IMR-90 (cell line): ENCODE measurements at regions not wholly inside any gene's neighbourhood (a gene's known extent, or its start where the extent isn't known, plus 50 kb on each side); places are given as distances from the start of the nearest gene placed in this dataset.

Experiments used
- ATAC-seq: fragments of 200-7000 bp; cut with Tn5 transposase; 2 replicates; pipeline ENCODE4 v1.9.1; 2020; ENCODE audit warnings: low read depth, mild to moderate bottlenecking, moderate library complexity
- BruUV-seq: library from RNA; stranded (reverse); fragments of 400-500 nt; replicated peaks from 2 replicates; lab custom pipeline; 2021; lab: Mats Ljungman, UMichigan
- CTCF ChIA-PET: fragments of 300-600 bp; formaldehyde crosslinking; extraction: SDS; loops from one replicate; lab custom pipeline; 2021; ENCODE audit warnings: antibody characterized with exemption; lab: Yijun Ruan, JAX
- POLR2A ChIA-PET: fragments of 300-600 bp; sonication (Branson Sonifier 250); formaldehyde crosslinking; loops from one replicate; lab custom pipeline; 2022; ENCODE audit warnings: antibody characterized with exemption; ENCODE audit not compliant: unreplicated experiment; lab: Charles Lee
- DNase-seq: peaks from one replicate; pipeline ENCODE4 v3.0.0; 2013
- H2AFZ ChIP-seq: replicated peaks from 2 replicates; pipeline ENCODE3; 2013; ENCODE audit warnings: low read length, mild to moderate bottlenecking; ENCODE audit not compliant: poor library complexity
- H2AK5ac ChIP-seq: 2 replicates; pipeline ENCODE4 v1.6.1; 2013; ENCODE audit warnings: low read depth, low read length, inconsistent platforms
- H2AK9ac ChIP-seq: replicated peaks from 2 replicates; pipeline ENCODE3; 2013; ENCODE audit warnings: mild to moderate bottlenecking, low read depth, low read length, moderate library complexity; ENCODE audit not compliant: poor library complexity
- H2BK120ac ChIP-seq: 2 replicates; pipeline ENCODE4 v1.6.1; 2013; ENCODE audit warnings: low read depth, low read length, inconsistent platforms
- H2BK15ac ChIP-seq: 3 replicates; pipeline ENCODE4 v1.6.1; 2013; ENCODE audit warnings: low read depth, low read length, inconsistent platforms
- H2BK20ac ChIP-seq: 2 replicates; pipeline ENCODE4 v1.6.1; 2013; ENCODE audit warnings: low read depth, mild to moderate bottlenecking, inconsistent platforms, low read length, moderate library complexity
- H2BK5ac ChIP-seq: 2 replicates; pipeline ENCODE4 v1.6.1; 2013; ENCODE audit warnings: mild to moderate bottlenecking, low read depth, low read length, inconsistent platforms; ENCODE audit not compliant: poor library complexity, severe bottlenecking
- H3K14ac ChIP-seq: replicated peaks from 2 replicates; pipeline ENCODE4 v1.6.1; 2013; ENCODE audit warnings: low read depth, low read length, inconsistent platforms
- H3K18ac ChIP-seq: 2 replicates; pipeline ENCODE4 v1.6.1; 2013; ENCODE audit warnings: low read depth, low read length, control low read depth
- H3K23ac ChIP-seq: 2 replicates; pipeline ENCODE4 v1.6.1; 2013; ENCODE audit warnings: low read depth, low read length, inconsistent platforms
- H3K27ac ChIP-seq: 2 replicates; pipeline ENCODE4 v1.5.1; 2013; ENCODE audit warnings: mild to moderate bottlenecking, control low read depth, low read length; ENCODE audit not compliant: insufficient read depth
- H3K27me3 ChIP-seq: 2 replicates; pipeline ENCODE4 v1.6.1; 2013; ENCODE audit warnings: low read length; ENCODE audit not compliant: control insufficient read depth, insufficient read depth
- H3K36me3 ChIP-seq: 2 replicates; pipeline ENCODE4 v1.6.1; 2013; ENCODE audit warnings: low read length, mixed read lengths; ENCODE audit not compliant: control insufficient read depth, insufficient read depth
- H3K4ac ChIP-seq: 2 replicates; pipeline ENCODE4 v1.6.1; 2013; ENCODE audit warnings: low read depth, low read length, inconsistent platforms
- H3K4me1 ChIP-seq: 2 replicates; pipeline ENCODE4 v1.6.1; 2013; ENCODE audit warnings: low read length, mixed read lengths; ENCODE audit not compliant: control insufficient read depth, insufficient read depth
- H3K4me2 ChIP-seq: 2 replicates; pipeline ENCODE4 v1.6.1; 2013; ENCODE audit warnings: low read depth, mild to moderate bottlenecking, control low read depth, low read length, moderate library complexity
- H3K4me3 ChIP-seq: 2 replicates; pipeline ENCODE4 v1.5.1; 2013; ENCODE audit warnings: low read depth, mild to moderate bottlenecking, control low read depth, low read length, moderate library complexity; ENCODE audit not compliant: insufficient read depth
- H3K56ac ChIP-seq: 2 replicates; pipeline ENCODE4 v1.6.1; 2013; ENCODE audit warnings: low read length, inconsistent platforms; ENCODE audit not compliant: insufficient read depth; ENCODE audit errors: extremely low read depth
- H3K79me1 ChIP-seq, 2 experiments: 2 replicates each; pipeline ENCODE4 v1.6.1; 2013; ENCODE audit warnings: low read length in 2 of 2, inconsistent platforms in 1 of 2, low read depth in 1 of 2
- H3K9ac ChIP-seq: 2 replicates; pipeline ENCODE4 v1.6.1; 2013; ENCODE audit warnings: low read depth, low read length, control low read depth
- H3K9me1 ChIP-seq: 2 replicates; pipeline ENCODE4 v1.6.1; 2013; ENCODE audit warnings: low read length, inconsistent platforms; ENCODE audit not compliant: insufficient read depth
- H3K9me3 ChIP-seq: 2 replicates; pipeline ENCODE4 v1.6.1; 2013; ENCODE audit warnings: low read length; ENCODE audit not compliant: control insufficient read depth, insufficient read depth
- H4K20me1 ChIP-seq: 2 replicates; pipeline ENCODE4 v1.6.1; 2013; ENCODE audit warnings: low read length, inconsistent platforms; ENCODE audit not compliant: insufficient read depth
- H4K5ac ChIP-seq: 2 replicates; pipeline ENCODE4 v1.6.1; 2013; ENCODE audit warnings: mild to moderate bottlenecking, low read depth, low read length, control low read depth
- H4K8ac ChIP-seq, 2 experiments: 2 replicates each; pipeline ENCODE4 v1.6.1; 2013; ENCODE audit warnings: low read depth in 2 of 2, low read length in 2 of 2, control low read depth in 1 of 2, inconsistent platforms in 1 of 2
- H4K91ac ChIP-seq: 2 replicates; pipeline ENCODE4 v1.6.1; 2013; ENCODE audit warnings: low read depth, low read length, inconsistent platforms; ENCODE audit not compliant: insufficient read depth
- BHLHE40 ChIP-seq: fragments of 150-350 bp; IDR thresholded peaks from 2 replicates; pipeline ENCODE4 v1.6.1; 2016; ENCODE audit warnings: mild to moderate bottlenecking, low read depth, low read length
- CEBPB ChIP-seq: IDR thresholded peaks from 2 replicates; pipeline ENCODE4 v1.6.1; 2012; ENCODE audit warnings: low read depth, low read length, improper control_type of control experiment
- FOS ChIP-seq: fragments of 150-350 bp; IDR thresholded peaks from 2 replicates; pipeline ENCODE4 v1.6.1; 2016; ENCODE audit warnings: low read depth, low read length
- MAFK ChIP-seq: IDR thresholded peaks from 2 replicates; pipeline ENCODE4 v1.6.1; 2012; ENCODE audit warnings: low read depth, low read length, improper control_type of control experiment
- MAZ ChIP-seq: IDR thresholded peaks from 2 replicates; pipeline ENCODE4 v1.6.1; 2012; ENCODE audit warnings: low read depth, mild to moderate bottlenecking, low read length, improper control_type of control experiment, moderate library complexity, borderline replicate concordance
- MXI1 ChIP-seq: IDR thresholded peaks from 2 replicates; pipeline ENCODE4 v1.6.1; 2012; ENCODE audit warnings: low read depth, mild to moderate bottlenecking, low read length, moderate library complexity, borderline replicate concordance
- NFE2L2 ChIP-seq: fragments of 150-350 bp; IDR thresholded peaks from 2 replicates; pipeline ENCODE4 v1.6.1; 2016; ENCODE audit warnings: low read depth, mild to moderate bottlenecking, low read length
- POLR2A ChIP-seq: IDR thresholded peaks from 2 replicates; pipeline ENCODE4 v1.6.1; 2012; ENCODE audit warnings: mild to moderate bottlenecking, low read depth, low read length
- RAD21 ChIP-seq: IDR thresholded peaks from 2 replicates; pipeline ENCODE4 v1.6.1; 2012; ENCODE audit warnings: low read length, improper control_type of control experiment
- RCOR1 ChIP-seq: IDR thresholded peaks from 2 replicates; pipeline ENCODE4 v1.6.1; 2012; ENCODE audit warnings: mild to moderate bottlenecking, low read length, improper control_type of control experiment; ENCODE audit not compliant: insufficient replicate concordance
- RFX5 ChIP-seq: IDR thresholded peaks from 2 replicates; pipeline ENCODE4 v1.8.0; 2012; ENCODE audit warnings: low read depth, mild to moderate bottlenecking, low read length, moderate library complexity
- SMC3 ChIP-seq: fragments of 150-350 bp; IDR thresholded peaks from 2 replicates; pipeline ENCODE4 v1.6.1; 2016; ENCODE audit warnings: low read depth, mild to moderate bottlenecking, antibody characterized with exemption, low read length, moderate library complexity
- USF2 ChIP-seq: fragments of 150-350 bp; IDR thresholded peaks from 2 replicates; pipeline ENCODE4 v1.6.1; 2017; ENCODE audit warnings: mild to moderate bottlenecking, antibody characterized with exemption, low read length, low read depth
- dilution Hi-C: fragments of 300-500 bp; cut with HindIII; formaldehyde crosslinking; loops from one replicate; pipeline ENCODE4 v1.14.3; 2018; ENCODE audit warnings: low sequenced_read_pairs; ENCODE audit not compliant: unreplicated experiment
- in situ Hi-C: fragments of 300-500 bp; cut with MboI; formaldehyde crosslinking; loops from 3 replicates; pipeline ENCODE4 v1.14.3; 2019; ENCODE audit warnings: low sequenced_read_pairs, inconsistent platforms, mixed read lengths
- intact Hi-C: fragments of 100-400 bp; cut with micrococcal nuclease; formaldehyde crosslinking; loops from 2 replicates; pipeline ENCODE4 v1.10.0; 2022
- TF ChIP-seq, protein P1 (sequence below): fragments of 150-350 bp; IDR thresholded peaks from 2 replicates; pipeline ENCODE4 v1.6.1; 2016; ENCODE audit warnings: low read depth, mild to moderate bottlenecking, low read length, moderate library complexity, borderline replicate concordance
- TF ChIP-seq, protein P2 (sequence below): conservative IDR thresholded peaks from 2 replicates; pipeline ENCODE4 v1.5.1; 2012; ENCODE audit warnings: mild to moderate bottlenecking, low read depth, low read length, improper control_type of control experiment

GRCh38 chr2:118492335-118492734, 355.1 kb downstream of the EN1 start:
- Histone ChIP-seq H2AFZ (no peak overlapping the region), H3K4ac (no peak overlapping the region), H3K14ac (no peak overlapping the region), H3K79me1 (no peaks in the 10 kb centered on the region), H3K4me2 (no peak overlapping the region), H3K23ac (no peak overlapping the region), H2AK9ac (no peak overlapping the region), H3K56ac (no peak overlapping the region), H2BK15ac (no peak overlapping the region), H4K8ac (no peak overlapping the region), H2BK5ac (no peak overlapping the region), H3K27ac (no peak overlapping the region), H3K18ac (no peak overlapping the region), H3K36me3 (no peaks in the 10 kb centered on the region), H3K4me1 (no peaks in the 10 kb centered on the region), H3K4me3 (no peak overlapping the region), H3K9me3 (no peaks in the 10 kb centered on the region), H2BK120ac (no peak overlapping the region), H3K9me1 (no peaks in the 10 kb centered on the region), H4K5ac (no peak overlapping the region), H4K20me1 (no peaks in the 10 kb centered on the region), H4K91ac (no peak overlapping the region), H2BK20ac (no peak overlapping the region), H2AK5ac (no peak overlapping the region), H3K9ac (no peak overlapping the region), H3K27me3 (no peaks in the 10 kb centered on the region)
- DNase-seq (peak; percentile 37), ATAC-seq (no peak)
- POLR2A ChIA-PET, result no interaction called here
- dilution Hi-C loops, result no loop called here
- intact Hi-C loops, result loop anchor here (1.0 to 5.0 kb wide), 2 partner anchors 363 to 420 kb away; no protein-coding TSS in a partner anchor
- CTCF ChIA-PET, result interaction anchor here (1.5 to 1.7 kb wide), 2 partner anchors 363 to 368 kb away, joined by 5 to 6 read pairs; no protein-coding TSS in a partner anchor
- BruUV-seq, result no TSS peak
- in situ Hi-C loops, result no loop called here
- TF ChIP-seq SMC3 (peak; percentile 47; the same call in 1 of the 2 replicates), MAFK (no peak), FOS (no peak), BHLHE40 (no peak), USF2 (no peak), MAZ (no peak), RCOR1 (no peak), RFX5 (no peak), CEBPB (no peak), NFE2L2 (no peak), POLR2A (no peak), MXI1 (no peak), RAD21 (peak; percentile 40)
- TF ChIP-seq, protein P1, sequence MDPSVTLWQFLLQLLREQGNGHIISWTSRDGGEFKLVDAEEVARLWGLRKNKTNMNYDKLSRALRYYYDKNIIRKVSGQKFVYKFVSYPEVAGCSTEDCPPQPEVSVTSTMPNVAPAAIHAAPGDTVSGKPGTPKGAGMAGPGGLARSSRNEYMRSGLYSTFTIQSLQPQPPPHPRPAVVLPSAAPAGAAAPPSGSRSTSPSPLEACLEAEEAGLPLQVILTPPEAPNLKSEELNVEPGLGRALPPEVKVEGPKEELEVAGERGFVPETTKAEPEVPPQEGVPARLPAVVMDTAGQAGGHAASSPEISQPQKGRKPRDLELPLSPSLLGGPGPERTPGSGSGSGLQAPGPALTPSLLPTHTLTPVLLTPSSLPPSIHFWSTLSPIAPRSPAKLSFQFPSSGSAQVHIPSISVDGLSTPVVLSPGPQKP, result no peak
- TF ChIP-seq, protein P2, sequence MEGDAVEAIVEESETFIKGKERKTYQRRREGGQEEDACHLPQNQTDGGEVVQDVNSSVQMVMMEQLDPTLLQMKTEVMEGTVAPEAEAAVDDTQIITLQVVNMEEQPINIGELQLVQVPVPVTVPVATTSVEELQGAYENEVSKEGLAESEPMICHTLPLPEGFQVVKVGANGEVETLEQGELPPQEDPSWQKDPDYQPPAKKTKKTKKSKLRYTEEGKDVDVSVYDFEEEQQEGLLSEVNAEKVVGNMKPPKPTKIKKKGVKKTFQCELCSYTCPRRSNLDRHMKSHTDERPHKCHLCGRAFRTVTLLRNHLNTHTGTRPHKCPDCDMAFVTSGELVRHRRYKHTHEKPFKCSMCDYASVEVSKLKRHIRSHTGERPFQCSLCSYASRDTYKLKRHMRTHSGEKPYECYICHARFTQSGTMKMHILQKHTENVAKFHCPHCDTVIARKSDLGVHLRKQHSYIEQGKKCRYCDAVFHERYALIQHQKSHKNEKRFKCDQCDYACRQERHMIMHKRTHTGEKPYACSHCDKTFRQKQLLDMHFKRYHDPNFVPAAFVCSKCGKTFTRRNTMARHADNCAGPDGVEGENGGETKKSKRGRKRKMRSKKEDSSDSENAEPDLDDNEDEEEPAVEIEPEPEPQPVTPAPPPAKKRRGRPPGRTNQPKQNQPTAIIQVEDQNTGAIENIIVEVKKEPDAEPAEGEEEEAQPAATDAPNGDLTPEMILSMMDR, result peak; percentile 49
